H1 (cell line): ENCODE measurements at regions not wholly inside any gene's neighbourhood (a gene's known extent, or its start where the extent isn't known, plus 50 kb on each side); places are given as distances from the start of the nearest gene placed in this dataset.
A peak's percentile ranks its signal among the peaks of the same experiment; 100 is the strongest.

Source experiments
- CTCF ChIA-PET: fragments of 300-600 bp; sonication (Branson Sonifier 250); formaldehyde crosslinking; loops from one replicate; lab custom pipeline; 2021; ENCODE audit not compliant: partially characterized antibody; lab: Charles Lee
- POLR2A ChIA-PET: fragments of 300-600 bp; sonication (Branson Sonifier 250); formaldehyde crosslinking; loops from one replicate; lab custom pipeline; 2021; ENCODE audit warnings: inconsistent platforms; ENCODE audit not compliant: partially characterized antibody; lab: Charles Lee
- DNase-seq, 2 experiments: peaks; one replicate each; pipeline versions ENCODE4 v3.0.0 to v3.0.0-alpha.2; 2010 to 2022; ENCODE audit warnings: low spot score in 2 of 2, low read depth in 1 of 2, mixed read lengths in 1 of 2
- FAIRE-seq: peaks from 2 replicates; lab custom pipeline; 2011; peaks lifted over from hg19 to GRCh38; lab: Jason Lieb, UNC
- H2AFZ ChIP-seq: 2 replicates; pipeline ENCODE4 v1.8.1; 2012; ENCODE audit warnings: low read length, inconsistent platforms
- H2AK5ac ChIP-seq: 2 replicates; pipeline ENCODE4 v1.6.1; 2013; ENCODE audit warnings: low read depth, low read length
- H2BK120ac ChIP-seq: replicated peaks from 2 replicates; pipeline ENCODE3; 2013; ENCODE audit warnings: low read depth, low read length, inconsistent platforms
- H2BK12ac ChIP-seq: 2 replicates; pipeline ENCODE4 v1.6.1; 2013; ENCODE audit warnings: low read depth, low read length
- H2BK15ac ChIP-seq: 2 replicates; pipeline ENCODE4 v1.6.1; 2013; ENCODE audit warnings: low read length
- H2BK20ac ChIP-seq: 2 replicates; pipeline ENCODE4 v1.6.1; 2013; ENCODE audit warnings: low read length
- H2BK5ac ChIP-seq: 2 replicates; pipeline ENCODE4 v1.6.1; 2013; ENCODE audit warnings: low read depth, low read length
- H3K14ac ChIP-seq: 2 replicates; pipeline ENCODE4 v1.6.1; 2013; ENCODE audit warnings: inconsistent platforms; ENCODE audit not compliant: insufficient read length
- H3K18ac ChIP-seq: 2 replicates; pipeline ENCODE4 v1.6.1; 2013; ENCODE audit warnings: low read length; ENCODE audit errors: extremely low read depth
- H3K23ac ChIP-seq: 2 replicates; pipeline ENCODE4 v1.6.1; 2013; ENCODE audit warnings: inconsistent platforms; ENCODE audit not compliant: insufficient read length
- H3K23me2 ChIP-seq: 2 replicates; pipeline ENCODE4 v1.6.1; 2013; ENCODE audit warnings: low read depth, low read length
- H3K27ac ChIP-seq: 2 replicates; pipeline ENCODE4 v1.6.1; 2011; ENCODE audit warnings: low read depth, low read length, inconsistent platforms
- H3K27me3 ChIP-seq, 4 experiments: replicated peaks in 1 of 4; 1 replicate in 1 of 4; 2 replicates in 3 of 4; pipeline versions ENCODE4 v1.6.1 to v1.8.1; 2011 to 2013; ENCODE audit warnings: low read length in 3 of 4, mild to moderate bottlenecking in 3 of 4, inconsistent platforms in 2 of 4, mixed read lengths in 2 of 4, moderate library complexity in 1 of 4; ENCODE audit not compliant: control insufficient read depth in 3 of 4, insufficient read depth in 3 of 4; ENCODE audit errors: extremely low read depth in 1 of 4
- H3K36me3 ChIP-seq, 4 experiments: 2 replicates each; pipeline versions ENCODE4 v1.6.1 to v1.8.1; 2011 to 2013; ENCODE audit warnings: mild to moderate bottlenecking in 4 of 4, low read length in 3 of 4, moderate library complexity in 2 of 4, control low read depth in 1 of 4, inconsistent platforms in 1 of 4; ENCODE audit not compliant: insufficient read depth in 4 of 4, control insufficient read depth in 2 of 4
- H3K4ac ChIP-seq: replicated peaks from 2 replicates; pipeline ENCODE3; 2013; ENCODE audit warnings: low read length, low read depth, mixed read lengths, inconsistent platforms; ENCODE audit not compliant: insufficient read length
- H3K4me1 ChIP-seq, 4 experiments: replicated peaks in 1 of 4; 1 replicate in 1 of 4; 2 replicates in 3 of 4; pipeline versions ENCODE4 v1.6.1 to v1.8.1; 2011 to 2013; ENCODE audit warnings: low read length in 3 of 4, inconsistent platforms in 2 of 4, mixed read lengths in 1 of 4; ENCODE audit not compliant: insufficient read depth in 4 of 4, control insufficient read depth in 3 of 4
- H3K4me2 ChIP-seq, 2 experiments: 2 replicates each; pipeline versions ENCODE4 v1.6.1 to v1.8.1; 2011 to 2013; ENCODE audit warnings: low read depth in 2 of 2, low read length in 2 of 2, control low read depth in 1 of 2, inconsistent platforms in 1 of 2, mild to moderate bottlenecking in 1 of 2; ENCODE audit not compliant: insufficient read depth in 1 of 2
- H3K4me3 ChIP-seq, 4 experiments: fragments of 200-600, 300-600 bp in 1 of 4; sonication (generic), shearing (Covaris generic), sonication (Bioruptor Twin) in 1 of 4; 2 replicates each; pipeline versions ENCODE4 v1.5.1 to v1.8.1; 2011 to 2016; ENCODE audit warnings: low read length in 4 of 4, low read depth in 3 of 4, control low read depth in 2 of 4, inconsistent platforms in 2 of 4, mild to moderate bottlenecking in 2 of 4, mixed read lengths in 1 of 4, moderate library complexity in 1 of 4; ENCODE audit not compliant: insufficient read depth in 2 of 4; ENCODE audit errors: extremely low read depth in 1 of 4
- H3K56ac ChIP-seq: replicated peaks from 2 replicates; pipeline ENCODE3; 2013; ENCODE audit warnings: low read depth, mild to moderate bottlenecking, mixed read lengths, low read length, inconsistent platforms; ENCODE audit not compliant: insufficient read length
- H3K79me1 ChIP-seq: 2 replicates; pipeline ENCODE4 v1.6.1; 2013; ENCODE audit warnings: low read depth, low read length, control low read depth
- H3K79me2 ChIP-seq, 2 experiments: 2 replicates each; pipeline versions ENCODE4 v1.6.1 to v1.8.1; 2012 to 2013; ENCODE audit warnings: low read length in 2 of 2, mild to moderate bottlenecking in 2 of 2, inconsistent platforms in 1 of 2; ENCODE audit not compliant: insufficient read depth in 2 of 2, control insufficient read depth in 1 of 2
- H3K9ac ChIP-seq, 4 experiments: replicated peaks in 1 of 4; 1 replicate in 1 of 4; 2 replicates in 3 of 4; pipeline versions ENCODE4 v1.6.1 to v1.8.1; 2011 to 2013; ENCODE audit warnings: low read depth in 3 of 4, low read length in 3 of 4, control low read depth in 2 of 4, mild to moderate bottlenecking in 2 of 4, moderate library complexity in 2 of 4, inconsistent platforms in 1 of 4; ENCODE audit errors: extremely low read depth in 1 of 4
- H3K9me3 ChIP-seq, 2 experiments: 2 replicates each; pipeline versions ENCODE4 v1.6.1 to v1.8.1; 2012 to 2013; ENCODE audit warnings: mild to moderate bottlenecking in 2 of 2, moderate library complexity in 2 of 2, control low read depth in 1 of 2, inconsistent platforms in 1 of 2, low read depth in 1 of 2, low read length in 1 of 2, mixed read lengths in 1 of 2; ENCODE audit not compliant: insufficient read depth in 2 of 2
- H4K20me1 ChIP-seq, 2 experiments: replicated peaks in 1 of 2; 2 replicates each; pipeline versions ENCODE3 to v1.8.1; 2011 to 2013; ENCODE audit warnings: inconsistent platforms in 2 of 2, low read length in 2 of 2, mild to moderate bottlenecking in 1 of 2; ENCODE audit not compliant: insufficient read depth in 2 of 2, control insufficient read depth in 1 of 2
- H4K5ac ChIP-seq: 2 replicates; pipeline ENCODE4 v1.6.1; 2013; ENCODE audit warnings: low read length, low read depth, mixed read lengths, inconsistent platforms; ENCODE audit not compliant: insufficient read length
- H4K8ac ChIP-seq: 2 replicates; pipeline ENCODE4 v1.8.0; 2013; ENCODE audit warnings: mild to moderate bottlenecking, moderate library complexity, low read length, inconsistent platforms; ENCODE audit not compliant: insufficient read depth; ENCODE audit errors: extremely low read depth
- H4K91ac ChIP-seq: replicated peaks from 2 replicates; pipeline ENCODE3; 2013; ENCODE audit warnings: low read length, mixed read lengths, inconsistent platforms; ENCODE audit not compliant: insufficient read length
- CHD2 ChIP-seq: IDR thresholded peaks from 2 replicates; pipeline ENCODE4 v1.6.1; 2012; ENCODE audit warnings: low read length, improper control_type of control experiment
- CREB1 ChIP-seq: IDR thresholded peaks from 2 replicates; pipeline ENCODE4 v1.6.1; 2012; ENCODE audit warnings: inconsistent platforms
- GTF2F1 ChIP-seq: IDR thresholded peaks from 2 replicates; pipeline ENCODE4 v1.6.1; 2012; ENCODE audit warnings: low read depth, low read length, improper control_type of control experiment, borderline replicate concordance
- HDAC2 ChIP-seq, 2 experiments: fragments of 300-600 bp in 1 of 2; sonication (generic) in 1 of 2; IDR thresholded peaks; 2 replicates each; pipeline ENCODE4 v1.6.1; 2011 to 2012; ENCODE audit warnings: low read depth in 2 of 2, low read length in 2 of 2, mild to moderate bottlenecking in 2 of 2, moderate library complexity in 2 of 2, borderline replicate concordance in 1 of 2, inconsistent platforms in 1 of 2
- KDM5A ChIP-seq: fragments of 200-600 bp; IDR thresholded peaks from 2 replicates; pipeline ENCODE4 v1.7.1; 2012; ENCODE audit warnings: mild to moderate bottlenecking, low read length, inconsistent platforms, mixed read lengths
- PHF8 ChIP-seq: fragments of 200-600 bp; sonication (generic); conservative IDR thresholded peaks from 2 replicates; pipeline ENCODE4 v1.7.1; 2012; ENCODE audit warnings: low read depth, mild to moderate bottlenecking, inconsistent platforms, low read length, moderate library complexity
- RFX5 ChIP-seq: IDR thresholded peaks from 2 replicates; pipeline ENCODE4 v1.6.1; 2011; ENCODE audit warnings: low read depth, low read length, improper control_type of control experiment, borderline replicate concordance
- SIX5 ChIP-seq: IDR thresholded peaks from 2 replicates; pipeline ENCODE4 v1.6.1; 2011; ENCODE audit warnings: mild to moderate bottlenecking, low read depth, low read length
- TBP ChIP-seq: IDR thresholded peaks from 2 replicates; pipeline ENCODE4 v1.6.1; 2011; ENCODE audit warnings: low read depth, low read length, improper control_type of control experiment
- WGBS, 2 experiments: shearing (Covaris generic) in 1 of 2; methylation state at CpG; one replicate each; pipeline versions ENCODE4 v1.1.6 to v1.1.7; 2013 to 2015; ENCODE audit warnings: low lambda C conversion rate in 2 of 2, mixed read lengths in 2 of 2, inconsistent platforms in 1 of 2, low coverage in 1 of 2, missing lambda C conversion rate in 1 of 2; ENCODE audit not compliant: insufficient replicate concordance in 2 of 2, insufficient coverage in 1 of 2, insufficient read length in 1 of 2; ENCODE audit errors: extremely low coverage in 1 of 2, missing lambda C conversion rate in 1 of 2; 5-methylcytosine and 5-hydroxymethylcytosine counted together
- TF ChIP-seq, protein P1 (sequence below), 3 experiments: IDR thresholded peaks; 1 replicate in 2 of 3; 2 replicates in 1 of 3; pipeline versions ENCODE4 v1.5.1 to v1.6.1; 2011; ENCODE audit warnings: low read length in 3 of 3, mild to moderate bottlenecking in 3 of 3, inconsistent platforms in 2 of 3, low read depth in 1 of 3, moderate library complexity in 1 of 3; ENCODE audit not compliant: insufficient read depth in 1 of 3; ENCODE audit errors: control extremely low read depth in 1 of 3
- TF ChIP-seq, protein P2 (sequence below): IDR thresholded peaks from 2 replicates; pipeline ENCODE4 v1.6.1; 2011; ENCODE audit warnings: low read length, improper control_type of control experiment

DNA sequence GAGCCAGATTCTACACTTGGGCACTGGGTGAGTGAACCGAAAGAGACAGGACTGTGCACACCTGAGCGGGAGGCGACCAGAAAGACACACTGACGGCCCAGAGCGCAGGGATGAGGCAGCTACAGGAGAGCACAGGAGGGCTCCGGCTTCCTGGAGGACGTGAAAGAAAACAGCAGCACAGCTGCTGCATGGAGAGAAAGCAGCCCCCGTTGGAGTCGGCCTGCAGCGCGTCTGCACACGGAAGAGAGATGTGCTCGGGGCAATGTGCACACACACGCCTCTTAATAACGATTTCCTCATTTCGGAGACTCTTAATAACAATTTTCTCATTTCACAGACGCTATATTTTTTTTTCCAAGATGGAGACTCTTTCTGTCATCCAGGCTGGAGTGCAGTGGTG, 160.4 kb downstream of the CTTN start:
- Histone ChIP-seq H4K5ac (no peak overlapping the region), H3K79me1 (peaks cover 2% of the 10 kb centered on the region; the same call in 1 of the 2 replicates), H3K9ac (no peak overlapping the region), H3K27ac (no peak overlapping the region; the same call in 1 of the 2 replicates), H3K4me3 (no peak overlapping the region), H3K9me3 (no peaks in the 10 kb centered on the region), H3K14ac (no peak overlapping the region), H4K91ac (no peak overlapping the region), H3K36me3 (no peaks in the 10 kb centered on the region), H2BK12ac (peak overlapping the region; percentile 60; the same call in 1 of the 2 replicates), H3K23ac (no peak overlapping the region), H3K4me1 (no peaks in the 10 kb centered on the region; a peak in 1 of 7 replicates), H3K79me2 (no peaks in the 10 kb centered on the region), H3K4ac (no peak overlapping the region), H4K8ac (no peak overlapping the region), H3K23me2 (no peaks in the 10 kb centered on the region), H2BK5ac (no peak overlapping the region), H2AK5ac (no peak overlapping the region), H3K18ac (no peak overlapping the region), H4K20me1 (peaks cover 2% of the 10 kb centered on the region in 2 experiments), H2BK120ac (no peak overlapping the region), H3K4me2 (no peak overlapping the region), H2BK20ac (no peak overlapping the region), H3K56ac (no peak overlapping the region), H2AFZ (no peak overlapping the region), H2BK15ac (no peak overlapping the region), H3K27me3 (no peaks in the 10 kb centered on the region; a peak in 1 of 7 replicates)
- no peak for FAIRE-seq
- ChIA-PET CTCF (interaction anchor here (0.8 to 2.8 kb wide), 5 partner anchors 9 to 46 kb away, joined by 3 to 9 read pairs (median 6); no protein-coding TSS in a partner anchor), POLR2A (no interaction called here)
- no peak for DNase-seq
- WGBS, 2 experiments = 91% methylated on average over 17 of the region's 17 CpGs; no CpG with 5 or more reads in 1 of the 2 experiments
- TF ChIP-seq GTF2F1 (no peak), KDM5A (no peak), CHD2 (no peak), PHF8 (no peak), CREB1 (no peak), SIX5 (no peak), HDAC2 (IDR thresholded peaks at IDR 0.05; ENCODE audit: borderline replicate concordance in 1 of 2, low read depth in 2 of 2, low read length in 2 of 2) (no peak), RFX5 (no peak), TBP (no peak)
- TF ChIP-seq, protein P1, sequence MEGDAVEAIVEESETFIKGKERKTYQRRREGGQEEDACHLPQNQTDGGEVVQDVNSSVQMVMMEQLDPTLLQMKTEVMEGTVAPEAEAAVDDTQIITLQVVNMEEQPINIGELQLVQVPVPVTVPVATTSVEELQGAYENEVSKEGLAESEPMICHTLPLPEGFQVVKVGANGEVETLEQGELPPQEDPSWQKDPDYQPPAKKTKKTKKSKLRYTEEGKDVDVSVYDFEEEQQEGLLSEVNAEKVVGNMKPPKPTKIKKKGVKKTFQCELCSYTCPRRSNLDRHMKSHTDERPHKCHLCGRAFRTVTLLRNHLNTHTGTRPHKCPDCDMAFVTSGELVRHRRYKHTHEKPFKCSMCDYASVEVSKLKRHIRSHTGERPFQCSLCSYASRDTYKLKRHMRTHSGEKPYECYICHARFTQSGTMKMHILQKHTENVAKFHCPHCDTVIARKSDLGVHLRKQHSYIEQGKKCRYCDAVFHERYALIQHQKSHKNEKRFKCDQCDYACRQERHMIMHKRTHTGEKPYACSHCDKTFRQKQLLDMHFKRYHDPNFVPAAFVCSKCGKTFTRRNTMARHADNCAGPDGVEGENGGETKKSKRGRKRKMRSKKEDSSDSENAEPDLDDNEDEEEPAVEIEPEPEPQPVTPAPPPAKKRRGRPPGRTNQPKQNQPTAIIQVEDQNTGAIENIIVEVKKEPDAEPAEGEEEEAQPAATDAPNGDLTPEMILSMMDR (IDR thresholded peaks at IDR 0.05; ENCODE audit: control extremely low read depth in 1 of 3, insufficient read depth in 1 of 3, low read depth in 1 of 3, low read length in 3 of 3) = no peak
- TF ChIP-seq, protein P2, sequence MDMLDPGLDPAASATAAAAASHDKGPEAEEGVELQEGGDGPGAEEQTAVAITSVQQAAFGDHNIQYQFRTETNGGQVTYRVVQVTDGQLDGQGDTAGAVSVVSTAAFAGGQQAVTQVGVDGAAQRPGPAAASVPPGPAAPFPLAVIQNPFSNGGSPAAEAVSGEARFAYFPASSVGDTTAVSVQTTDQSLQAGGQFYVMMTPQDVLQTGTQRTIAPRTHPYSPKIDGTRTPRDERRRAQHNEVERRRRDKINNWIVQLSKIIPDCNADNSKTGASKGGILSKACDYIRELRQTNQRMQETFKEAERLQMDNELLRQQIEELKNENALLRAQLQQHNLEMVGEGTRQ = no peak
